ENCODE measurements at regions not wholly inside any gene's neighbourhood (a gene's known extent, or its start where the extent isn't known, plus 50 kb on each side); places are given as distances from the start of the nearest gene placed in this dataset.

- Histone ChIP-seq H4K20me1 (ENCODE audit: insufficient read depth, low read length) (no peaks in the 10 kb centered on the region), H3K4me3 (replicated peaks in 1 of 3; ENCODE audit: low read depth in 2 of 3, low read length in 3 of 3) (no peak overlapping the region), H3K4me1 (ENCODE audit: control insufficient read depth in 1 of 2, insufficient read depth in 2 of 2, low read length in 2 of 2) (no peaks in the 10 kb centered on the region), H3K27me3 (ENCODE audit: control insufficient read depth in 2 of 2, insufficient read depth in 2 of 2, low read length in 2 of 2) (no peaks in the 10 kb centered on the region), H3K79me2 (ENCODE audit: insufficient read depth, low read length) (no peaks in the 10 kb centered on the region), H2AFZ (ENCODE audit: insufficient read depth, low read depth, low read length, poor library complexity, severe bottlenecking) (no peak overlapping the region), H3K27ac (ENCODE audit: low read depth in 1 of 2, low read length in 2 of 2) (no peak overlapping the region), H3K36me3 (replicated peaks in 1 of 2; ENCODE audit: control insufficient read depth in 1 of 2, insufficient read depth in 2 of 2, low read length in 2 of 2) (no peaks in the 10 kb centered on the region), H3K9ac (ENCODE audit: insufficient read depth, low read length, poor library complexity, severe bottlenecking) (no peak overlapping the region), H3K4me2 (replicated peaks; ENCODE audit: extremely low read depth, low read length, poor library complexity, severe bottlenecking) (no peak overlapping the region), H3K9me3 (replicated peaks in 1 of 2; ENCODE audit: control insufficient read depth in 1 of 2, insufficient read depth in 1 of 2, low read length in 2 of 2) (peaks cover 0 to 5% of the 10 kb centered on the region in 2 donors)
- H3K9me3 Mint-ChIP-seq = peaks cover 1 to 10% (median 5%) of the 10 kb centered on the region in 7 donors
- intact Hi-C loops (cut with micrococcal nuclease) = no loop called here
- no peaks in the 10 kb centered on the region for H3K36me3 Mint-ChIP-seq
- H3K4me1 Mint-ChIP-seq = no peaks in the 10 kb centered on the region
- 79% methylated on average over 4 of the region's 10 CpGs for WGBS (ENCODE audit: insufficient coverage)
- no peak for TF ChIP-seq CTCF (IDR thresholded peaks at IDR 0.05)
- peaks cover 0 to 1% (median 0%) of the 10 kb centered on the region in 3 donors for H3K27me3 Mint-ChIP-seq (ENCODE audit: low read depth in 3 of 3)
- DNase-seq = no peak
- no peak overlapping the region for H3K4me3 Mint-ChIP-seq
- no peak overlapping the region for H3K27ac Mint-ChIP-seq
Observed at GRCh38 chr6:19432966-19433498, 404.1 kb upstream of the ID4 start.

GRCh38 chr6:19434065-19434464 is 403.1 kb upstream of the ID4 start:
- Mint-ChIP-seq H3K4me3 (no peak overlapping the region), H3K27ac (no peak overlapping the region), H3K9me3 (peaks cover 1 to 10% (median 5%) of the 10 kb centered on the region in 7 donors)

More at GRCh38 chr6:19434065-19434464, 403.1 kb upstream of the ID4 start:
- no peak for DNase-seq
- intact Hi-C loops (cut with micrococcal nuclease) = no loop called here
- Histone ChIP-seq H3K27ac (ENCODE audit: low read depth in 1 of 2, low read length in 2 of 2) (no peak overlapping the region), H3K27me3 (ENCODE audit: control insufficient read depth in 2 of 2, insufficient read depth in 2 of 2, low read length in 2 of 2) (no peaks in the 10 kb centered on the region), H3K4me2 (replicated peaks; ENCODE audit: extremely low read depth, low read length, poor library complexity, severe bottlenecking) (no peak overlapping the region), H3K79me2 (ENCODE audit: insufficient read depth, low read length) (no peaks in the 10 kb centered on the region), H4K20me1 (ENCODE audit: insufficient read depth, low read length) (no peaks in the 10 kb centered on the region), H2AFZ (ENCODE audit: insufficient read depth, low read depth, low read length, poor library complexity, severe bottlenecking) (no peak overlapping the region), H3K9me3 (replicated peaks in 1 of 2; ENCODE audit: control insufficient read depth in 1 of 2, insufficient read depth in 1 of 2, low read length in 2 of 2) (peaks cover 0 to 5% of the 10 kb centered on the region in 2 donors), H3K4me3 (replicated peaks in 1 of 3; ENCODE audit: low read depth in 2 of 3, low read length in 3 of 3) (no peak overlapping the region), H3K36me3 (replicated peaks in 1 of 2; ENCODE audit: control insufficient read depth in 1 of 2, insufficient read depth in 2 of 2, low read length in 2 of 2) (no peaks in the 10 kb centered on the region), H3K4me1 (ENCODE audit: control insufficient read depth in 1 of 2, insufficient read depth in 2 of 2, low read length in 2 of 2) (no peaks in the 10 kb centered on the region), H3K9ac (ENCODE audit: insufficient read depth, low read length, poor library complexity, severe bottlenecking) (no peak overlapping the region)
- TF ChIP-seq CTCF (IDR thresholded peaks at IDR 0.05) = no peak
- Mint-ChIP-seq H3K27me3 (ENCODE audit: low read depth in 3 of 3) (peaks cover 0 to 1% (median 0%) of the 10 kb centered on the region in 3 donors), H3K4me1 (no peaks in the 10 kb centered on the region), H3K36me3 (no peaks in the 10 kb centered on the region)
- no CpG with 5 or more reads among the region's 2 CpGs for WGBS (ENCODE audit: insufficient coverage)

Data from CD14-positive monocyte (primary cell).